OCI-LY7 (cell line): ENCODE measurements at regions not wholly inside any gene's neighbourhood (a gene's known extent, or its start where the extent isn't known, plus 50 kb on each side); places are given as distances from the start of the nearest gene placed in this dataset.
A peak's percentile ranks its signal among the peaks of the same experiment; 100 is the strongest.

ENCODE experiments used
- BruUV-seq: library from RNA; stranded (reverse); fragments of 400-500 nt; replicated peaks from 2 replicates; lab custom pipeline; 2021; lab: Mats Ljungman, UMichigan
- CTCF ChIA-PET: fragments of 300-600 bp; sonication (Branson Sonifier 250); formaldehyde crosslinking; loops from one replicate; lab custom pipeline; 2022; ENCODE audit warnings: antibody characterized with exemption; ENCODE audit not compliant: unreplicated experiment; lab: Charles Lee
- POLR2A ChIA-PET: fragments of 300-600 bp; sonication (Branson Sonifier 250); formaldehyde crosslinking; loops from one replicate; lab custom pipeline; 2022; ENCODE audit warnings: antibody characterized with exemption; lab: Charles Lee
- DNase-seq: peaks from one replicate; pipeline ENCODE4 v3.0.0-alpha.2; 2015; ENCODE audit warnings: low spot score
- H2AFZ ChIP-seq: fragments of 200-600 bp; sonication (generic), shearing (Covaris generic); 2 replicates; pipeline ENCODE4 v1.6.1; 2014; ENCODE audit warnings: mild to moderate bottlenecking, antibody characterized with exemption, low read length, moderate library complexity
- H3K27ac ChIP-seq: fragments of 200-600 bp; sonication (generic); 2 replicates; pipeline ENCODE4 v1.5.1; 2014; ENCODE audit warnings: mixed run types, low read depth, mild to moderate bottlenecking, moderate library complexity, low read length, inconsistent platforms; ENCODE audit not compliant: poor library complexity, severe bottlenecking
- H3K36me3 ChIP-seq: fragments of 200-600 bp; sonication (generic); 2 replicates; pipeline ENCODE4 v1.6.1; 2014; ENCODE audit warnings: mild to moderate bottlenecking, antibody characterized with exemption, low read length, moderate library complexity, mixed read lengths; ENCODE audit not compliant: insufficient read depth
- H3K4me1 ChIP-seq: fragments of 200-600 bp; sonication (generic); 2 replicates; pipeline ENCODE4 v1.5.1; 2014; ENCODE audit warnings: mild to moderate bottlenecking, low read length; ENCODE audit not compliant: insufficient read depth, poor library complexity, severe bottlenecking
- H3K4me2 ChIP-seq: fragments of 200-600 bp; sonication (generic); 2 replicates; pipeline ENCODE4 v1.6.1; 2014; ENCODE audit warnings: mild to moderate bottlenecking, low read length
- H3K4me3 ChIP-seq: fragments of 200-600 bp; sonication (generic); 2 replicates; pipeline ENCODE4 v1.5.1; 2014; ENCODE audit warnings: mild to moderate bottlenecking, low read depth, low read length; ENCODE audit not compliant: poor library complexity, severe bottlenecking
- H3K79me2 ChIP-seq: fragments of 200-600 bp; sonication (generic); 2 replicates; pipeline ENCODE4 v1.6.1; 2016; ENCODE audit warnings: low read depth, mild to moderate bottlenecking, low read length, moderate library complexity, mixed read lengths; ENCODE audit not compliant: insufficient read depth
- H3K9me2 ChIP-seq: fragments of 200-600 bp; sonication (generic); 2 replicates; pipeline ENCODE4 v1.6.1; 2016; ENCODE audit warnings: mild to moderate bottlenecking, low read length, mixed read lengths; ENCODE audit not compliant: insufficient read depth
- H3K9me3 ChIP-seq: fragments of 200-600 bp; sonication (generic); 2 replicates; pipeline ENCODE4 v1.6.1; 2014; ENCODE audit warnings: mild to moderate bottlenecking, mixed run types, low read length, mixed read lengths
- H4K20me1 ChIP-seq: fragments of 200-600 bp; sonication (generic); 2 replicates; pipeline ENCODE4 v1.6.1; 2014; ENCODE audit warnings: mild to moderate bottlenecking, antibody characterized with exemption, low read length, moderate library complexity, mixed read lengths; ENCODE audit not compliant: insufficient read depth
- EZH2phosphoT487 ChIP-seq: fragments of 200-600 bp; sonication (generic); IDR thresholded peaks from 2 replicates; pipeline ENCODE4 v1.6.1; 2018; ENCODE audit warnings: low read depth, borderline replicate concordance, mild to moderate bottlenecking, mixed run types, antibody characterized with exemption, low read length, moderate library complexity, mixed read lengths
- intact Hi-C: fragments of 100-400 bp; cut with micrococcal nuclease; formaldehyde crosslinking; loops from one replicate; pipeline ENCODE4 v1.10.0; 2022; ENCODE audit not compliant: unreplicated experiment
- TF ChIP-seq, protein P1 (sequence below): fragments of 200-600 bp; sonication (generic); conservative IDR thresholded peaks from 2 replicates; pipeline ENCODE4 v1.5.1; 2014; ENCODE audit warnings: mild to moderate bottlenecking, antibody characterized with exemption, low read length, moderate library complexity, mixed read lengths

DNA sequence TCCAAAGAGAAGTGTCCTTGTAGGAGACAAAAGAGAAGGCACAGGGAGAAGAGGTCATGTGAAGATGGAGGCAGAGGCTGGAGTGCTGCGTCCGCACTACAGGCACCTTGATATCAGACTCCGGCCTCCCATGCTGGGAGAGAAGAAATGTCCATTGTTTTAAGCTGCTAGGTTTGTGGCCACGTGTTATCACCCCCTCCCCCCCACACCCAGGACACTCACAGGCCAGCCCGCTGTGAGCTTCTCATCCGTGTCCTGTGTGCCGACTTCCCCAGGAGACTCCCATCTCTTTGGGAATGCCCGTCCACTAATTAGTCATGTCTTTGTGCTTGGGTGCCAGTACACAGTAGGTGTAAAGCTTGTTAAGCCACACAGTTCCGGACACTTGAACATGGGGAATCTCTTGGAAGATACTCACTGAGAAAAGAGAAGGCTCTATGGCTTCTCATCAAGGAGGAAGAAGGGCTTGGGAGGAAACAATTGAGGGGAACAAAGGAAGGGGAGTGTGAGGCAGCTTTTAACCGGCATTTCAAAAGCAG is 1234.7 kb downstream of the TBC1D22A start:
- H2AFZ ChIP-seq = no peak overlapping the region
- ChIA-PET CTCF (no interaction called here), POLR2A (interaction anchor here (0.6 to 2.3 kb wide), 4 partner anchors 11 to 316 kb away, joined by 3 to 10 read pairs (median 6); no protein-coding TSS in a partner anchor)
- H3K4me1 ChIP-seq = peaks cover 36% of the 10 kb centered on the region
- BruUV-seq = no TSS peak
- H3K79me2 ChIP-seq = no peaks in the 10 kb centered on the region
- no peak for TF ChIP-seq EZH2phosphoT487
- TF ChIP-seq, protein P1, sequence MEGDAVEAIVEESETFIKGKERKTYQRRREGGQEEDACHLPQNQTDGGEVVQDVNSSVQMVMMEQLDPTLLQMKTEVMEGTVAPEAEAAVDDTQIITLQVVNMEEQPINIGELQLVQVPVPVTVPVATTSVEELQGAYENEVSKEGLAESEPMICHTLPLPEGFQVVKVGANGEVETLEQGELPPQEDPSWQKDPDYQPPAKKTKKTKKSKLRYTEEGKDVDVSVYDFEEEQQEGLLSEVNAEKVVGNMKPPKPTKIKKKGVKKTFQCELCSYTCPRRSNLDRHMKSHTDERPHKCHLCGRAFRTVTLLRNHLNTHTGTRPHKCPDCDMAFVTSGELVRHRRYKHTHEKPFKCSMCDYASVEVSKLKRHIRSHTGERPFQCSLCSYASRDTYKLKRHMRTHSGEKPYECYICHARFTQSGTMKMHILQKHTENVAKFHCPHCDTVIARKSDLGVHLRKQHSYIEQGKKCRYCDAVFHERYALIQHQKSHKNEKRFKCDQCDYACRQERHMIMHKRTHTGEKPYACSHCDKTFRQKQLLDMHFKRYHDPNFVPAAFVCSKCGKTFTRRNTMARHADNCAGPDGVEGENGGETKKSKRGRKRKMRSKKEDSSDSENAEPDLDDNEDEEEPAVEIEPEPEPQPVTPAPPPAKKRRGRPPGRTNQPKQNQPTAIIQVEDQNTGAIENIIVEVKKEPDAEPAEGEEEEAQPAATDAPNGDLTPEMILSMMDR = no peak
- intact Hi-C loops = loop anchor here (2.0 to 5.0 kb wide), 2 partner anchors 154 to 495 kb away; no protein-coding TSS in a partner anchor
- H3K36me3 ChIP-seq = no peaks in the 10 kb centered on the region
- no peak overlapping the region for H3K4me3 ChIP-seq
- no peaks in the 10 kb centered on the region for H3K9me2 ChIP-seq
- no peaks in the 10 kb centered on the region for H3K9me3 ChIP-seq
- no peaks in the 10 kb centered on the region for H4K20me1 ChIP-seq
- DNase-seq = no peak
- peak overlapping the region; percentile 59 for H3K4me2 ChIP-seq
- peak overlapping the region; percentile 83 for H3K27ac ChIP-seq

- Histone ChIP-seq H3K4me2 (peak overlapping the region; percentile 59), H3K4me3 (no peak overlapping the region), H3K27ac (peak overlapping the region; percentile 83), H3K36me3 (no peaks in the 10 kb centered on the region), H3K9me2 (no peaks in the 10 kb centered on the region), H3K4me1 (peaks cover 36% of the 10 kb centered on the region), H4K20me1 (no peaks in the 10 kb centered on the region), H3K79me2 (no peaks in the 10 kb centered on the region), H3K9me3 (no peaks in the 10 kb centered on the region), H2AFZ (no peak overlapping the region; the same call in 1 of the 2 replicates)
- no TSS peak for BruUV-seq
- CTCF ChIA-PET = interaction anchor here (0.6 kb wide), 1 partner anchor 43 kb away, joined by 3 read pairs; no protein-coding TSS in a partner anchor
- intact Hi-C loops = loop anchor here (1.0 to 5.0 kb wide), 8 partner anchors 49 to 496 kb away; no protein-coding TSS in a partner anchor
- TF ChIP-seq EZH2phosphoT487 = no peak
- TF ChIP-seq, protein P1 = no peak
- POLR2A ChIA-PET = interaction anchor here (0.8 to 2.3 kb wide), 5 partner anchors 10 to 77 kb away, joined by 3 to 10 read pairs (median 5); no protein-coding TSS in a partner anchor
- DNase-seq = peak; percentile 95
Measured at GRCh38 chr22:47996446-47996857, 1234.0 kb downstream of the TBC1D22A start.

- no peaks in the 10 kb centered on the region for H3K9me3 ChIP-seq
- no TSS peak for BruUV-seq
- no peak for DNase-seq
- no peak overlapping the region for H3K4me3 ChIP-seq
- peaks cover 36% of the 10 kb centered on the region for H3K4me1 ChIP-seq
- H2AFZ ChIP-seq = no peak overlapping the region; the same call in 1 of the 2 replicates
- no peak for TF ChIP-seq EZH2phosphoT487
- TF ChIP-seq, protein P1 = no peak
- H3K36me3 ChIP-seq = no peaks in the 10 kb centered on the region
- no peaks in the 10 kb centered on the region for H4K20me1 ChIP-seq
- peak overlapping the region; percentile 59 for H3K4me2 ChIP-seq
- intact Hi-C loops = loop anchor here (1.0 to 5.0 kb wide), 8 partner anchors 50 to 497 kb away; no protein-coding TSS in a partner anchor
- no peaks in the 10 kb centered on the region for H3K9me2 ChIP-seq
- no peaks in the 10 kb centered on the region for H3K79me2 ChIP-seq
- POLR2A ChIA-PET = interaction anchor here (0.8 to 2.3 kb wide), 5 partner anchors 9 to 76 kb away, joined by 3 to 10 read pairs (median 5); no protein-coding TSS in a partner anchor
- CTCF ChIA-PET = interaction anchor here (0.6 kb wide), 1 partner anchor 44 kb away, joined by 3 read pairs; no protein-coding TSS in a partner anchor
- peak overlapping the region; percentile 83 for H3K27ac ChIP-seq
Measured at GRCh38 chr22:47995718-47996117, 1233.3 kb downstream of the TBC1D22A start.
